ENCODE measurements at regions not wholly inside any gene's neighbourhood (a gene's known extent, or its start where the extent isn't known, plus 50 kb on each side); places are given as distances from the start of the nearest gene placed in this dataset.

GRCh38 chr16:79407461-79408135, 192.9 kb downstream of the MAF start:
- no peak overlapping the region for H3K4me3 ChIP-seq
- no peaks in the 10 kb centered on the region for H3K9me3 ChIP-seq (replicated peaks in 1 of 3)
- TF ChIP-seq, protein P1, sequence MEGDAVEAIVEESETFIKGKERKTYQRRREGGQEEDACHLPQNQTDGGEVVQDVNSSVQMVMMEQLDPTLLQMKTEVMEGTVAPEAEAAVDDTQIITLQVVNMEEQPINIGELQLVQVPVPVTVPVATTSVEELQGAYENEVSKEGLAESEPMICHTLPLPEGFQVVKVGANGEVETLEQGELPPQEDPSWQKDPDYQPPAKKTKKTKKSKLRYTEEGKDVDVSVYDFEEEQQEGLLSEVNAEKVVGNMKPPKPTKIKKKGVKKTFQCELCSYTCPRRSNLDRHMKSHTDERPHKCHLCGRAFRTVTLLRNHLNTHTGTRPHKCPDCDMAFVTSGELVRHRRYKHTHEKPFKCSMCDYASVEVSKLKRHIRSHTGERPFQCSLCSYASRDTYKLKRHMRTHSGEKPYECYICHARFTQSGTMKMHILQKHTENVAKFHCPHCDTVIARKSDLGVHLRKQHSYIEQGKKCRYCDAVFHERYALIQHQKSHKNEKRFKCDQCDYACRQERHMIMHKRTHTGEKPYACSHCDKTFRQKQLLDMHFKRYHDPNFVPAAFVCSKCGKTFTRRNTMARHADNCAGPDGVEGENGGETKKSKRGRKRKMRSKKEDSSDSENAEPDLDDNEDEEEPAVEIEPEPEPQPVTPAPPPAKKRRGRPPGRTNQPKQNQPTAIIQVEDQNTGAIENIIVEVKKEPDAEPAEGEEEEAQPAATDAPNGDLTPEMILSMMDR (IDR thresholded peaks at IDR 0.05): no peak
- no peaks in the 10 kb centered on the region for H3K27me3 ChIP-seq
- H3K36me3 ChIP-seq (replicated peaks in 1 of 2): no peaks in the 10 kb centered on the region
- H3K27ac ChIP-seq: no peak overlapping the region
- DNase-seq: no peak
- WGBS, 4 donors: 65 to 75% (median 70%) methylated on average over 15 of the region's 15 CpGs
- no peaks in the 10 kb centered on the region for H3K4me1 ChIP-seq (replicated peaks in 1 of 2)
- intact Hi-C loops (cut with DNase I): no loop called here

DNA sequence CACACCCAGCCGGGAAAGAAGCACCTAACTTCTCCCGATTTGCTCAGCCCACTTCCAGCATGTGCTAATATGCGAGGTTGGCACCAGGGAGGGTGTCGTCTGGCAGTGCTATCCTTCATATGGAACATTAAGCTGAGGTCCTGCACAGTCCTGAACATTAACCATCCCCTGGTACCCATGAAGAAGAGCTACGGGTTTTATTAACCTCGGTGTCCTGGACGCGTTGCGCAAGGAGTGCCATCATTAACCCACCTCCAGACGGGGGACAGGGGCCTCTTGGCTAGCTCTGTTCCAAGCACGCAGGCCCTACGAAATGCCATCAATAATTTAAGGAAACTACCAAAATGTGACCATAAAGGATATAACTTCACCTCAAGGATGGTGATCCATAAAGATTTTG, 193.5 kb downstream of the MAF start:
- DNase-seq: no peak
- H3K27ac ChIP-seq: no peak overlapping the region
- H3K4me1 ChIP-seq (replicated peaks in 1 of 2): no peaks in the 10 kb centered on the region
- H3K4me3 ChIP-seq: no peak overlapping the region
- H3K9me3 ChIP-seq (replicated peaks in 1 of 3): no peaks in the 10 kb centered on the region
- intact Hi-C loops (cut with DNase I): no loop called here
- H3K27me3 ChIP-seq: no peaks in the 10 kb centered on the region
- WGBS, 4 donors: 85 to 89% (median 88%) methylated on average over 10 to 12 of the region's 12 CpGs
- H3K36me3 ChIP-seq (replicated peaks in 1 of 2): no peaks in the 10 kb centered on the region
- TF ChIP-seq, protein P1 (IDR thresholded peaks at IDR 0.05): no peak
- no peak for TF ChIP-seq POLR2A (IDR thresholded peaks at IDR 0.05)

DNA sequence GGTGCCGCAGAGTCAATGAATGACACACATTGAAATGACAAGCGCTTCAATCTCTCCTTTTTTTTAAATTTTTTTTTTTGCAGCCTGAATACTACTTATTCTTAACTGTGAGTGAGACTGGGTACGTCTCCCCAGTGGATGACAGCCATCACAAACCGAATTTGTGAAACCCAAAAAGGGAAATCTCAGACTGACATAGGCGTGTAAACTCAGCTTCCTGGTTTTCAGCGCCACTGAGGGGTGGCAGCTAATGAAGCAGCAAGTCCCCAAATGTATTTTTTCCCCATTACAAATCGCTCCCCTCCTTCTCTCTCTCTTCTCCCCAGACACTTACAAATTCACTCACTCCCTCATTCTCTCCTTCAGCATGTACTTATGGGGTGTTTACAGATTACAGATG, 196.0 kb downstream of the MAF start:
- TF ChIP-seq POLR2A (IDR thresholded peaks at IDR 0.05): no peak
- TF ChIP-seq, protein P1 (IDR thresholded peaks at IDR 0.05): no peak
- Histone ChIP-seq H3K36me3 (replicated peaks in 1 of 2) (no peaks in the 10 kb centered on the region), H3K4me3 (no peak overlapping the region), H3K9me3 (replicated peaks in 1 of 3) (no peaks in the 10 kb centered on the region), H3K27me3 (no peaks in the 10 kb centered on the region), H3K4me1 (replicated peaks in 1 of 2) (no peaks in the 10 kb centered on the region), H3K27ac (no peak overlapping the region)
- no peak for DNase-seq
- intact Hi-C loops (cut with DNase I): no loop called here
- 68 to 80% (median 72%) methylated on average over 7 of the region's 7 CpGs for WGBS, 4 donors

DNA sequence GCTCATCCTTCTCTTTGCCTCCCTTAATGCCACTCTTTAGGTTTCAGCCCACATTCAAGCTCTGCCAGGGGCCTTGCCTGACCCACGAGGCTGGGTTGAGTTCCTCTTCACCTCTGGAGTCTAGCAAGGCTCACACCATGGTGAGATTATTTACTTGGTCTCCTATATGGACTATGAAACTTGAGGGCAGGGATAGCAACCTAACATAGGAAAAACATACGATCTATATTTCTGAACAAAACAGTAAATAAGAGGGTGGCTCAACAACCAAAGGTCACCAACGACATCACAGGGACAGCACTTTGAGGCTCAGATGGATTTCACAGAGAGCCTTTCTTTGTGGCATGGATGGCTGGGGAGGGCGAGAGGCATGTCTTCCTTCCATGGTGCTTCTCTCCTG, 197.0 kb downstream of the MAF start:
- 75 to 81% (median 79%) methylated on average over 4 of the region's 4 CpGs for WGBS, 4 donors

More for the DNA sequence above, 197.0 kb downstream of the MAF start:
- no peaks in the 10 kb centered on the region for H3K4me1 ChIP-seq (replicated peaks in 1 of 2)
- H3K27ac ChIP-seq: no peak overlapping the region
- intact Hi-C loops (cut with DNase I): no loop called here
- H3K4me3 ChIP-seq: no peak overlapping the region
- TF ChIP-seq, protein P1 (IDR thresholded peaks at IDR 0.05): no peak
- no peak for TF ChIP-seq POLR2A (IDR thresholded peaks at IDR 0.05)
- no peaks in the 10 kb centered on the region for H3K9me3 ChIP-seq (replicated peaks in 1 of 3)
- no peaks in the 10 kb centered on the region for H3K27me3 ChIP-seq
- no peaks in the 10 kb centered on the region for H3K36me3 ChIP-seq (replicated peaks in 1 of 2)
- no peak for DNase-seq

All from adrenal gland (tissue), 9 donors.